ENCODE measurements at regions not wholly inside any gene's neighbourhood (a gene's known extent, or its start where the extent isn't known, plus 50 kb on each side); places are given as distances from the start of the nearest gene placed in this dataset.

GRCh38 chr18:42290318-42291307 lies 335.6 kb downstream of the PIK3C3 start:
- H3K4me1 Mint-ChIP-seq: no peaks in the 10 kb centered on the region
- ChIA-PET CTCF (interaction anchor here (0.6 kb wide), 1 partner anchor 14 kb away, joined by 3 read pairs; no protein-coding TSS in a partner anchor), POLR2A (no interaction called here)
- DNase-seq: no peak
- H3K9me3 Mint-ChIP-seq: no peaks in the 10 kb centered on the region
- H3K4me3 Mint-ChIP-seq: no peak overlapping the region
- no peak overlapping the region for H3K27ac Mint-ChIP-seq
- H3K36me3 Mint-ChIP-seq (ENCODE audit: low read depth): no peaks in the 10 kb centered on the region
- H3K27me3 Mint-ChIP-seq: no peaks in the 10 kb centered on the region

GRCh38 chr18:42292654-42293053 lies 337.6 kb downstream of the PIK3C3 start:
- no peak overlapping the region for H3K4me3 Mint-ChIP-seq
- POLR2A ChIA-PET: no interaction called here
- CTCF ChIA-PET: no interaction called here

GRCh38 chr18:42296192-42296591 lies 341.2 kb downstream of the PIK3C3 start:
- no peaks in the 10 kb centered on the region for H3K4me1 Mint-ChIP-seq
- ChIA-PET POLR2A (no interaction called here), CTCF (no interaction called here)
- no peak for DNase-seq
- H3K27ac Mint-ChIP-seq: no peak overlapping the region
- H3K4me3 Mint-ChIP-seq: no peak overlapping the region
- H3K27me3 Mint-ChIP-seq: no peaks in the 10 kb centered on the region
- no peaks in the 10 kb centered on the region for H3K36me3 Mint-ChIP-seq (ENCODE audit: low read depth)
- H3K9me3 Mint-ChIP-seq: no peaks in the 10 kb centered on the region

More at GRCh38 chr18:42292654-42293053, 337.6 kb downstream of the PIK3C3 start:
- Mint-ChIP-seq H3K27me3 (no peaks in the 10 kb centered on the region), H3K36me3 (ENCODE audit: low read depth) (no peaks in the 10 kb centered on the region), H3K4me1 (no peaks in the 10 kb centered on the region), H3K27ac (no peak overlapping the region), H3K9me3 (no peaks in the 10 kb centered on the region)
- no peak for DNase-seq

- Mint-ChIP-seq H3K9me3 (no peaks in the 10 kb centered on the region), H3K4me1 (no peaks in the 10 kb centered on the region), H3K27me3 (no peaks in the 10 kb centered on the region), H3K4me3 (no peak overlapping the region), H3K36me3 (ENCODE audit: low read depth) (no peaks in the 10 kb centered on the region), H3K27ac (no peak overlapping the region)
- ChIA-PET CTCF (no interaction called here), POLR2A (no interaction called here)
- no peak for DNase-seq
Measured at GRCh38 chr18:42296723-42297122, 341.7 kb downstream of the PIK3C3 start.

- Mint-ChIP-seq H3K9me3 (no peaks in the 10 kb centered on the region), H3K27ac (no peak overlapping the region), H3K4me1 (no peaks in the 10 kb centered on the region), H3K27me3 (peaks cover 3% of the 10 kb centered on the region), H3K36me3 (ENCODE audit: low read depth) (no peaks in the 10 kb centered on the region), H3K4me3 (no peak overlapping the region)
- ChIA-PET CTCF (interaction anchor here (0.6 to 1.7 kb wide), 3 partner anchors 24 to 889 kb away, joined by 3 to 4 read pairs (median 3); no protein-coding TSS in a partner anchor), POLR2A (no interaction called here)
- peak; percentile 68 for DNase-seq
Measured at GRCh38 chr18:42298759-42299675, 344.0 kb downstream of the PIK3C3 start.

GRCh38 chr18:42305869-42306593 lies 351.0 kb downstream of the PIK3C3 start:
- peaks cover 3% of the 10 kb centered on the region for H3K27me3 Mint-ChIP-seq
- no peak for DNase-seq
- H3K36me3 Mint-ChIP-seq (ENCODE audit: low read depth): no peaks in the 10 kb centered on the region
- POLR2A ChIA-PET: no interaction called here
- H3K9me3 Mint-ChIP-seq: no peaks in the 10 kb centered on the region
- H3K27ac Mint-ChIP-seq: no peak overlapping the region
- no peak overlapping the region for H3K4me3 Mint-ChIP-seq
- no peaks in the 10 kb centered on the region for H3K4me1 Mint-ChIP-seq
- CTCF ChIA-PET: no interaction called here

- Mint-ChIP-seq H3K36me3 (ENCODE audit: low read depth) (no peaks in the 10 kb centered on the region), H3K9me3 (no peaks in the 10 kb centered on the region), H3K4me1 (no peaks in the 10 kb centered on the region), H3K4me3 (no peak overlapping the region), H3K27me3 (peaks cover 3% of the 10 kb centered on the region), H3K27ac (no peak overlapping the region)
- CTCF ChIA-PET: no interaction called here
- POLR2A ChIA-PET: no interaction called here
- no peak for DNase-seq
Measured at GRCh38 chr18:42306594-42306980, 351.6 kb downstream of the PIK3C3 start.

GRCh38 chr18:42310956-42311355 lies 355.9 kb downstream of the PIK3C3 start:
- H3K9me3 Mint-ChIP-seq: no peaks in the 10 kb centered on the region
- POLR2A ChIA-PET: no interaction called here
- CTCF ChIA-PET: no interaction called here
- H3K27me3 Mint-ChIP-seq: no peaks in the 10 kb centered on the region
- no peak overlapping the region for H3K27ac Mint-ChIP-seq
- H3K4me1 Mint-ChIP-seq: no peaks in the 10 kb centered on the region
- H3K4me3 Mint-ChIP-seq: no peak overlapping the region
- H3K36me3 Mint-ChIP-seq (ENCODE audit: low read depth): no peaks in the 10 kb centered on the region
- no peak for DNase-seq

GRCh38 chr18:42326752-42327151 lies 371.7 kb downstream of the PIK3C3 start:
- Mint-ChIP-seq H3K27me3 (no peaks in the 10 kb centered on the region), H3K9me3 (no peaks in the 10 kb centered on the region), H3K27ac (no peak overlapping the region), H3K36me3 (ENCODE audit: low read depth) (no peaks in the 10 kb centered on the region), H3K4me3 (no peak overlapping the region), H3K4me1 (no peaks in the 10 kb centered on the region)
- ChIA-PET CTCF (no interaction called here), POLR2A (no interaction called here)
- DNase-seq: no peak

GRCh38 chr18:42328931-42329330 lies 373.9 kb downstream of the PIK3C3 start:
- CTCF ChIA-PET: no interaction called here
- no peaks in the 10 kb centered on the region for H3K36me3 Mint-ChIP-seq (ENCODE audit: low read depth)
- no peaks in the 10 kb centered on the region for H3K9me3 Mint-ChIP-seq
- POLR2A ChIA-PET: no interaction called here
- no peaks in the 10 kb centered on the region for H3K27me3 Mint-ChIP-seq
- DNase-seq: no peak
- no peaks in the 10 kb centered on the region for H3K4me1 Mint-ChIP-seq
- H3K4me3 Mint-ChIP-seq: no peak overlapping the region
- no peak overlapping the region for H3K27ac Mint-ChIP-seq

- Mint-ChIP-seq H3K27me3 (no peaks in the 10 kb centered on the region), H3K9me3 (no peaks in the 10 kb centered on the region), H3K27ac (no peak overlapping the region), H3K4me3 (no peak overlapping the region), H3K4me1 (no peaks in the 10 kb centered on the region), H3K36me3 (ENCODE audit: low read depth) (no peaks in the 10 kb centered on the region)
- ChIA-PET POLR2A (no interaction called here), CTCF (interaction anchor here (1.0 kb wide), 1 partner anchor 346 kb away, joined by 3 read pairs; no protein-coding TSS in a partner anchor)
- DNase-seq: no peak
Measured at GRCh38 chr18:42330296-42330695, 375.3 kb downstream of the PIK3C3 start.

- no peaks in the 10 kb centered on the region for H3K4me1 Mint-ChIP-seq
- H3K36me3 Mint-ChIP-seq (ENCODE audit: low read depth): no peaks in the 10 kb centered on the region
- no peak for DNase-seq
- no peak overlapping the region for H3K27ac Mint-ChIP-seq
- no peak overlapping the region for H3K4me3 Mint-ChIP-seq
- no peaks in the 10 kb centered on the region for H3K9me3 Mint-ChIP-seq
- CTCF ChIA-PET: no interaction called here
- POLR2A ChIA-PET: no interaction called here
- H3K27me3 Mint-ChIP-seq: no peaks in the 10 kb centered on the region
Measured at GRCh38 chr18:42333558-42333957, 378.5 kb downstream of the PIK3C3 start.

- Mint-ChIP-seq H3K27me3 (no peaks in the 10 kb centered on the region), H3K27ac (no peak overlapping the region), H3K4me3 (no peak overlapping the region), H3K36me3 (ENCODE audit: low read depth) (no peaks in the 10 kb centered on the region), H3K4me1 (no peaks in the 10 kb centered on the region), H3K9me3 (no peaks in the 10 kb centered on the region)
- DNase-seq: no peak
- ChIA-PET POLR2A (no interaction called here), CTCF (no interaction called here)
Measured at GRCh38 chr18:42334931-42335330, 379.9 kb downstream of the PIK3C3 start.
